Astrocyte (in vitro differentiated cells and primary cell): ENCODE measurements at regions not wholly inside any gene's neighbourhood (a gene's known extent, or its start where the extent isn't known, plus 50 kb on each side); places are given as distances from the start of the nearest gene placed in this dataset.

ENCODE experiments used
- DNase-seq: peaks from one replicate; pipeline ENCODE4 v3.0.0-alpha.2; 2010; ENCODE audit warnings: low read depth
- FAIRE-seq: peaks from 2 replicates; lab custom pipeline; 2011; peaks lifted over from hg19 to GRCh38; lab: Jason Lieb, UNC
- H2AFZ ChIP-seq: 2 replicates; pipeline ENCODE4 v1.6.0; 2012; ENCODE audit warnings: low read depth, low read length, inconsistent platforms
- H3K27ac ChIP-seq: 2 replicates; pipeline ENCODE4 v1.5.1; 2011; ENCODE audit warnings: low read depth, low read length, inconsistent platforms
- H3K27me3 ChIP-seq: 2 replicates; pipeline ENCODE4 v1.6.0; 2011; ENCODE audit warnings: low read length, inconsistent platforms; ENCODE audit not compliant: insufficient read depth
- H3K36me3 ChIP-seq: 2 replicates; pipeline ENCODE4 v1.5.1; 2011; ENCODE audit warnings: low read length, inconsistent platforms; ENCODE audit not compliant: insufficient read depth
- H3K4me1 ChIP-seq: 2 replicates; pipeline ENCODE4 v1.5.1; 2011; ENCODE audit warnings: low read length, inconsistent platforms; ENCODE audit not compliant: insufficient read depth
- H3K4me2 ChIP-seq: 2 replicates; pipeline ENCODE4 v1.6.0; 2012; ENCODE audit warnings: low read length, inconsistent platforms
- H3K4me3 ChIP-seq: 2 replicates; pipeline ENCODE4 v1.5.1; 2011; ENCODE audit warnings: low read depth, mild to moderate bottlenecking, low read length, inconsistent platforms; ENCODE audit not compliant: insufficient read depth
- H3K79me2 ChIP-seq: 2 replicates; pipeline ENCODE4 v1.6.0; 2012; ENCODE audit warnings: mild to moderate bottlenecking, low read length, inconsistent platforms; ENCODE audit not compliant: insufficient read depth
- H3K9ac ChIP-seq: 2 replicates; pipeline ENCODE4 v1.6.0; 2012; ENCODE audit warnings: mild to moderate bottlenecking, low read length, inconsistent platforms
- H3K9me3 ChIP-seq: 2 replicates; pipeline ENCODE4 v1.5.1; 2012; ENCODE audit warnings: low read depth, mild to moderate bottlenecking, low read length, inconsistent platforms; ENCODE audit not compliant: insufficient read depth
- H4K20me1 ChIP-seq: 2 replicates; pipeline ENCODE4 v1.6.0; 2012; ENCODE audit warnings: low read length, inconsistent platforms; ENCODE audit not compliant: insufficient read depth
- H3K27ac Mint-ChIP-seq: one replicate; pipeline ENCODE4 v1.8.0; 2021; ENCODE audit warnings: mild to moderate bottlenecking, mixed read lengths; ENCODE audit not compliant: unreplicated experiment
- H3K27me3 Mint-ChIP-seq: one replicate; pipeline ENCODE4 v1.8.0; 2021; ENCODE audit warnings: low read depth, mixed read lengths; ENCODE audit not compliant: unreplicated experiment
- H3K36me3 Mint-ChIP-seq: one replicate; pipeline ENCODE4 v1.8.0; 2021; ENCODE audit warnings: low read depth, mixed read lengths; ENCODE audit not compliant: unreplicated experiment
- H3K4me1 Mint-ChIP-seq: one replicate; pipeline ENCODE4 v1.8.0; 2021; ENCODE audit warnings: low read depth, mixed read lengths; ENCODE audit not compliant: unreplicated experiment
- H3K4me3 Mint-ChIP-seq: one replicate; pipeline ENCODE4 v1.8.0; 2021; ENCODE audit warnings: mild to moderate bottlenecking, moderate library complexity, mixed read lengths; ENCODE audit not compliant: unreplicated experiment
- H3K9me3 Mint-ChIP-seq: one replicate; pipeline ENCODE4 v1.8.0; 2021; ENCODE audit warnings: mild to moderate bottlenecking, mixed read lengths; ENCODE audit not compliant: unreplicated experiment
- CTCF ChIP-seq: IDR thresholded peaks from 2 replicates; pipeline ENCODE4 v1.5.1; 2011; ENCODE audit warnings: low read depth, mild to moderate bottlenecking, inconsistent platforms, low read length, moderate library complexity; ENCODE audit not compliant: insufficient read depth
- EZH2 ChIP-seq: IDR thresholded peaks from 2 replicates; pipeline ENCODE4 v1.6.1; 2012; ENCODE audit warnings: mild to moderate bottlenecking, low read length, inconsistent platforms; ENCODE audit not compliant: insufficient read depth

GRCh38 chr1:214224611-214225354 lies 56.2 kb upstream of the SMYD2 start:
- Histone ChIP-seq H3K36me3 (no peaks in the 10 kb centered on the region), H3K9ac (peak overlapping the region; percentile 69), H3K9me3 (no peaks in the 10 kb centered on the region), H3K4me2 (peak overlapping the region; percentile 96), H3K79me2 (no peaks in the 10 kb centered on the region), H3K27me3 (peaks cover 3% of the 10 kb centered on the region), H4K20me1 (no peaks in the 10 kb centered on the region), H3K4me1 (peaks cover 8% of the 10 kb centered on the region), H3K4me3 (peak overlapping the region; percentile 67), H3K27ac (peak overlapping the region; percentile 15), H2AFZ (peak overlapping the region; percentile 89)
- H3K4me3 Mint-ChIP-seq = peak overlapping the region; percentile 12
- peak overlapping the region; percentile 71 for H3K27ac Mint-ChIP-seq
- H3K36me3 Mint-ChIP-seq = no peaks in the 10 kb centered on the region
- DNase-seq (peak; percentile 51), FAIRE-seq (no peak)
- H3K9me3 Mint-ChIP-seq = no peaks in the 10 kb centered on the region
- peaks cover 1% of the 10 kb centered on the region for H3K4me1 Mint-ChIP-seq
- TF ChIP-seq EZH2 (no peak), CTCF (no peak)
- H3K27me3 Mint-ChIP-seq = peaks cover 13% of the 10 kb centered on the region

GRCh38 chr1:214228976-214229375 lies 52.0 kb upstream of the SMYD2 start:
- Histone ChIP-seq H3K4me1 (peaks cover 8% of the 10 kb centered on the region), H3K27ac (no peak overlapping the region), H3K27me3 (no peaks in the 10 kb centered on the region), H3K4me3 (no peak overlapping the region), H2AFZ (no peak overlapping the region), H3K36me3 (no peaks in the 10 kb centered on the region), H3K9me3 (no peaks in the 10 kb centered on the region), H4K20me1 (no peaks in the 10 kb centered on the region), H3K79me2 (no peaks in the 10 kb centered on the region), H3K4me2 (no peak overlapping the region), H3K9ac (no peak overlapping the region)
- peaks cover 15% of the 10 kb centered on the region for H3K27me3 Mint-ChIP-seq
- H3K9me3 Mint-ChIP-seq = no peaks in the 10 kb centered on the region
- DNase-seq = no peak
- no peaks in the 10 kb centered on the region for H3K36me3 Mint-ChIP-seq
- H3K4me3 Mint-ChIP-seq = no peak overlapping the region
- no peak for TF ChIP-seq EZH2
- TF ChIP-seq CTCF = no peak
- H3K27ac Mint-ChIP-seq = no peak overlapping the region
- peaks cover 1% of the 10 kb centered on the region for H3K4me1 Mint-ChIP-seq
- FAIRE-seq = no peak

GRCh38 chr1:214229736-214230135 lies 51.2 kb upstream of the SMYD2 start:
- Histone ChIP-seq H4K20me1 (no peaks in the 10 kb centered on the region), H3K4me3 (no peak overlapping the region), H3K36me3 (no peaks in the 10 kb centered on the region), H3K9me3 (no peaks in the 10 kb centered on the region), H2AFZ (no peak overlapping the region), H3K27ac (no peak overlapping the region), H3K27me3 (no peaks in the 10 kb centered on the region), H3K9ac (no peak overlapping the region), H3K79me2 (no peaks in the 10 kb centered on the region), H3K4me1 (peaks cover 3% of the 10 kb centered on the region), H3K4me2 (no peak overlapping the region)
- Mint-ChIP-seq H3K27me3 (peaks cover 11% of the 10 kb centered on the region), H3K27ac (no peak overlapping the region), H3K36me3 (no peaks in the 10 kb centered on the region), H3K4me3 (no peak overlapping the region), H3K4me1 (peaks cover 3% of the 10 kb centered on the region), H3K9me3 (no peaks in the 10 kb centered on the region)
- DNase-seq (no peak), FAIRE-seq (no peak)
- no peak for TF ChIP-seq CTCF
- no peak for TF ChIP-seq EZH2
